GM04504 (cell line): ENCODE measurements at regions not wholly inside any gene's neighbourhood (a gene's known extent, or its start where the extent isn't known, plus 50 kb on each side); places are given as distances from the start of the nearest gene placed in this dataset.
"Not testable (repeated sequence)": the region's sequence is repeated elsewhere in the genome, so short reads cannot be mapped to it uniquely, and the experiment has no call there.

Experiments
- DNase-seq: peaks from one replicate; pipeline ENCODE4 v3.0.0-alpha.2; 2012; ENCODE audit warnings: low read depth

GRCh38 chr10:56449770-56450169, 88.7 kb upstream of the ZWINT start:
- no peak for DNase-seq

- DNase-seq: not testable (repeated sequence)
Measured at GRCh38 chr10:56447613-56448012, 86.6 kb upstream of the ZWINT start.

- not testable (repeated sequence) for DNase-seq
Measured at GRCh38 chr10:56441337-56441736, 80.3 kb upstream of the ZWINT start.
